ENCODE measurements at regions not wholly inside any gene's neighbourhood (a gene's known extent, or its start where the extent isn't known, plus 50 kb on each side); places are given as distances from the start of the nearest gene placed in this dataset.

GRCh38 chr4:184270808-184271413 lies 53.2 kb upstream of the ENPP6 start:
- H3K4me1 ChIP-seq (ENCODE audit: insufficient read depth, low read length, severe bottlenecking), result peaks cover 33% of the 10 kb centered on the region
- no peak overlapping the region for H3K4me2 ChIP-seq (ENCODE audit: low read length)
- no peaks in the 10 kb centered on the region for H3K79me2 ChIP-seq (ENCODE audit: insufficient read depth, low read length)

GRCh38 chr4:184269879-184270430 lies 52.3 kb upstream of the ENPP6 start:
- Histone ChIP-seq H3K79me2 (ENCODE audit: insufficient read depth, low read length) (no peaks in the 10 kb centered on the region), H3K27me3 (ENCODE audit: insufficient read depth, low read length) (no peaks in the 10 kb centered on the region), H2AFZ (ENCODE audit: low read length) (no peak overlapping the region), H3K9me3 (ENCODE audit: low read length) (no peaks in the 10 kb centered on the region), H3K36me3 (ENCODE audit: insufficient read depth, low read length) (no peaks in the 10 kb centered on the region), H3K9ac (ENCODE audit: low read length) (no peak overlapping the region), H3K9me2 (ENCODE audit: low read depth, low read length) (no peaks in the 10 kb centered on the region), H3K27ac (ENCODE audit: low read depth, low read length, poor library complexity, severe bottlenecking) (no peak overlapping the region), H3K4me1 (ENCODE audit: insufficient read depth, low read length, severe bottlenecking) (peaks cover 42% of the 10 kb centered on the region), H4K20me1 (ENCODE audit: insufficient read depth, low read length) (no peaks in the 10 kb centered on the region), H3K4me2 (ENCODE audit: low read length) (no peak overlapping the region), H3K4me3 (ENCODE audit: low read depth, low read length, poor library complexity, severe bottlenecking) (no peak overlapping the region), H3F3A (ENCODE audit: insufficient read depth, low read length) (peaks cover 7% of the 10 kb centered on the region)
- TF ChIP-seq CTCF (IDR thresholded peaks at IDR 0.05; ENCODE audit: low read length) (no peak), EZH2 (IDR thresholded peaks at IDR 0.05; ENCODE audit: borderline replicate concordance, low read length) (no peak)

More at GRCh38 chr4:184270808-184271413, 53.2 kb upstream of the ENPP6 start:
- H3K9me3 ChIP-seq (ENCODE audit: low read length), result no peaks in the 10 kb centered on the region; the same call in 1 of the 2 replicates
- TF ChIP-seq EZH2 (IDR thresholded peaks at IDR 0.05; ENCODE audit: borderline replicate concordance, low read length) (no peak), CTCF (IDR thresholded peaks at IDR 0.05; ENCODE audit: low read length) (no peak)
- no peak overlapping the region for H3K4me3 ChIP-seq (ENCODE audit: low read depth, low read length, poor library complexity, severe bottlenecking)
- no peak overlapping the region for H3K9ac ChIP-seq (ENCODE audit: low read length)
- peaks cover 5% of the 10 kb centered on the region; the same call in 1 of the 2 replicates for H3F3A ChIP-seq (ENCODE audit: insufficient read depth, low read length)
- H4K20me1 ChIP-seq (ENCODE audit: insufficient read depth, low read length), result no peaks in the 10 kb centered on the region
- H2AFZ ChIP-seq (ENCODE audit: low read length), result no peak overlapping the region
- no peaks in the 10 kb centered on the region for H3K9me2 ChIP-seq (ENCODE audit: low read depth, low read length)
- H3K27me3 ChIP-seq (ENCODE audit: insufficient read depth, low read length), result no peaks in the 10 kb centered on the region
- no peak overlapping the region for H3K27ac ChIP-seq (ENCODE audit: low read depth, low read length, poor library complexity, severe bottlenecking)
- no peaks in the 10 kb centered on the region; the same call in 1 of the 2 replicates for H3K36me3 ChIP-seq (ENCODE audit: insufficient read depth, low read length)

GRCh38 chr4:184268584-184269160 lies 51.0 kb upstream of the ENPP6 start:
- TF ChIP-seq CTCF (IDR thresholded peaks at IDR 0.05; ENCODE audit: low read length) (no peak), EZH2 (IDR thresholded peaks at IDR 0.05; ENCODE audit: borderline replicate concordance, low read length) (no peak)
- 0 out of 2 replicates have a peak overlapping the region, but pooled peaks have one; percentile 28 for H2AFZ ChIP-seq (ENCODE audit: low read length)
- H3K27me3 ChIP-seq (ENCODE audit: insufficient read depth, low read length), result no peaks in the 10 kb centered on the region
- H3K79me2 ChIP-seq (ENCODE audit: insufficient read depth, low read length), result no peaks in the 10 kb centered on the region
- H3K9ac ChIP-seq (ENCODE audit: low read length), result peak overlapping the region; percentile 29
- peak overlapping the region; percentile 53 for H3K4me2 ChIP-seq (ENCODE audit: low read length)
- H3K9me2 ChIP-seq (ENCODE audit: low read depth, low read length), result no peaks in the 10 kb centered on the region
- no peaks in the 10 kb centered on the region for H3K9me3 ChIP-seq (ENCODE audit: low read length)
- H4K20me1 ChIP-seq (ENCODE audit: insufficient read depth, low read length), result no peaks in the 10 kb centered on the region
- peaks cover 47% of the 10 kb centered on the region for H3K4me1 ChIP-seq (ENCODE audit: insufficient read depth, low read length, severe bottlenecking)
- H3K4me3 ChIP-seq (ENCODE audit: low read depth, low read length, poor library complexity, severe bottlenecking), result peak overlapping the region; percentile 46
- no peaks in the 10 kb centered on the region for H3K36me3 ChIP-seq (ENCODE audit: insufficient read depth, low read length)
- H3F3A ChIP-seq (ENCODE audit: insufficient read depth, low read length), result peaks cover 8% of the 10 kb centered on the region
- H3K27ac ChIP-seq (ENCODE audit: low read depth, low read length, poor library complexity, severe bottlenecking), result peak overlapping the region; percentile 90
